K562 (cell line): ENCODE measurements at regions not wholly inside any gene's neighbourhood (a gene's known extent, or its start where the extent isn't known, plus 50 kb on each side); places are given as distances from the start of the nearest gene placed in this dataset.

ENCODE experiments used
- ATAC-seq: fragments of 200-7000 bp; cut with Tn5 transposase; 3 replicates; pipeline ENCODE4 v1.9.1; 2020; ENCODE audit warnings: moderate library complexity
- BruUV-seq: library from RNA; stranded (reverse); fragments of 400-500 nt; replicated peaks from 2 replicates; lab custom pipeline; 2021; lab: Mats Ljungman, UMichigan
- CTCF ChIA-PET: fragments of 300-600 bp; formaldehyde crosslinking; extraction: SDS; loops from one replicate; lab custom pipeline; 2021; ENCODE audit warnings: low intra/inter-chr PET ratio; lab: Yijun Ruan, JAX
- POLR2A ChIA-PET: fragments of 300-600, 350-650 bp; sonication (Branson Sonifier 250); formaldehyde crosslinking; extraction: SDS; loops from one replicate; lab custom pipeline; 2021; ENCODE audit warnings: antibody characterized with exemption, inconsistent platforms; lab: Yijun Ruan, JAX
- DNase-seq, 4 experiments: peaks; one replicate each; pipeline versions ENCODE4 v3.0.0 to v3.0.0-alpha.2; 2011 to 2018; ENCODE audit warnings: low spot score in 3 of 4, mixed read lengths in 3 of 4; ENCODE audit errors: extremely low read depth in 1 of 4
- FAIRE-seq: peaks from 2 replicates; lab custom pipeline; 2011; peaks lifted over from hg19 to GRCh38; lab: Jason Lieb, UNC
- H2AFZ ChIP-seq: 2 replicates; pipeline ENCODE4 v1.6.0; 2011; ENCODE audit warnings: low read depth, low read length, control low read depth, inconsistent platforms
- H3K27ac ChIP-seq: fragments of 200-600 bp; 3 replicates; pipeline ENCODE4 v1.8.0; 2011; ENCODE audit warnings: low read depth, mild to moderate bottlenecking, control low read depth, inconsistent platforms, low read length, moderate library complexity, mixed read lengths; ENCODE audit errors: extremely low read depth
- H3K27me3 ChIP-seq, 2 experiments: fragments of 300-600 bp in 1 of 2; 2 replicates in 1 of 2; 3 replicates in 1 of 2; pipeline versions ENCODE4 v1.6.0 to v1.8.0; 2011; ENCODE audit warnings: inconsistent platforms in 2 of 2, low read length in 2 of 2, mild to moderate bottlenecking in 1 of 2, mixed read lengths in 1 of 2, moderate library complexity in 1 of 2; ENCODE audit not compliant: control insufficient read depth in 2 of 2, insufficient read depth in 2 of 2
- H3K36me3 ChIP-seq: fragments of 300-600 bp; 3 replicates; pipeline ENCODE4 v1.8.0; 2011; ENCODE audit warnings: mild to moderate bottlenecking, low read length, inconsistent platforms; ENCODE audit not compliant: control insufficient read depth, insufficient read depth
- H3K4me1 ChIP-seq, 2 experiments: fragments of 200-600 bp in 1 of 2; replicated peaks in 1 of 2; 2 replicates in 1 of 2; 3 replicates in 1 of 2; pipeline versions ENCODE4 v1.5.1 to v1.8.0; 2011; ENCODE audit warnings: inconsistent platforms in 2 of 2, low read length in 2 of 2, mild to moderate bottlenecking in 1 of 2, mixed read lengths in 1 of 2, moderate library complexity in 1 of 2; ENCODE audit not compliant: control insufficient read depth in 2 of 2, insufficient read depth in 2 of 2
- H3K4me2 ChIP-seq: 2 replicates; pipeline ENCODE4 v1.6.1; 2011; ENCODE audit warnings: low read length, control low read depth, inconsistent platforms, mixed read lengths; ENCODE audit not compliant: insufficient read depth
- H3K4me3 ChIP-seq: fragments of 200-600 bp; sonication (generic), shearing (Covaris generic); 2 replicates; pipeline ENCODE4 v1.5.1; 2016; ENCODE audit warnings: control low read depth, inconsistent platforms
- H3K79me2 ChIP-seq: fragments of 200-600 bp; 3 replicates; pipeline ENCODE4 v1.8.0; 2011; ENCODE audit warnings: low read length, inconsistent platforms; ENCODE audit not compliant: control insufficient read depth, insufficient read depth
- H3K9ac ChIP-seq, 2 experiments: 2 replicates each; pipeline versions ENCODE4 v1.6.0 to v1.6.1; 2011; ENCODE audit warnings: low read depth in 2 of 2, low read length in 2 of 2, control low read depth in 1 of 2, inconsistent platforms in 1 of 2, mild to moderate bottlenecking in 1 of 2, mixed read lengths in 1 of 2; ENCODE audit not compliant: insufficient read depth in 1 of 2
- H3K9me1 ChIP-seq: one replicate; pipeline ENCODE4 v1.6.0; 2011; ENCODE audit warnings: inconsistent platforms, mild to moderate bottlenecking, low read length, moderate library complexity; ENCODE audit not compliant: control insufficient read depth, insufficient read depth
- H3K9me3 ChIP-seq: replicated peaks from 2 replicates; pipeline ENCODE4 v1.5.1; 2011; ENCODE audit warnings: low read depth, low read length, inconsistent platforms; ENCODE audit not compliant: control insufficient read depth, insufficient read depth
- H4K20me1 ChIP-seq: replicated peaks from 2 replicates; pipeline ENCODE4 v1.6.1; 2011; ENCODE audit warnings: low read length, inconsistent platforms, mixed read lengths; ENCODE audit not compliant: control insufficient read depth, insufficient read depth
- CEBPB ChIP-seq: fragments of 450-650 bp; IDR thresholded peaks from 2 replicates; pipeline ENCODE4 v1.6.1; 2016; ENCODE audit warnings: missing genetic modification characterization, missing compliant biosample characterization
- HDAC3 ChIP-seq: fragments of 450-650 bp; IDR thresholded peaks from 2 replicates; pipeline ENCODE4 v1.6.1; 2018; ENCODE audit warnings: borderline replicate concordance, mild to moderate bottlenecking, moderate library complexity; ENCODE audit not compliant: partially characterized antibody
- HSF4 ChIP-seq: fragments of 250-450 bp; sonication (Bioruptor Pico); IDR thresholded peaks from 2 replicates; pipeline ENCODE4 v2.1.2; 2022; ENCODE audit warnings: mild to moderate bottlenecking, moderate library complexity, borderline replicate concordance
- KAT8 ChIP-seq: fragments of 450-650 bp; IDR thresholded peaks from 2 replicates; pipeline ENCODE4 v1.6.1; 2016; ENCODE audit warnings: low read depth, mild to moderate bottlenecking
- MTF1 ChIP-seq: fragments of 250-450 bp; sonication (Bioruptor Pico); IDR thresholded peaks from 2 replicates; pipeline ENCODE4 v1.9.0; 2021; ENCODE audit warnings: moderate library complexity, mild to moderate bottlenecking, inconsistent platforms, borderline replicate concordance
- PPARD ChIP-seq: fragments of 250-450 bp; sonication (Bioruptor Pico); IDR thresholded peaks from 2 replicates; pipeline ENCODE4 v1.8.0; 2022; ENCODE audit warnings: inconsistent platforms, mild to moderate bottlenecking, moderate library complexity
- THRAP3 ChIP-seq: fragments of 450-650 bp; IDR thresholded peaks from 2 replicates; pipeline ENCODE4 v1.6.1; 2016; ENCODE audit warnings: mild to moderate bottlenecking, inconsistent platforms, borderline replicate concordance
- ZBTB26 ChIP-seq: fragments of 450-650 bp; formaldehyde crosslinking; IDR thresholded peaks from 2 replicates; pipeline ENCODE4 v1.4.0; 2022; ENCODE audit warnings: missing genetic modification characterization
- ZNF764 ChIP-seq: fragments of 250-450 bp; sonication (Bioruptor Pico); IDR thresholded peaks from 2 replicates; pipeline ENCODE4 v1.4.0; 2020; ENCODE audit warnings: low read depth, mild to moderate bottlenecking, moderate library complexity
- ZSCAN32 ChIP-seq: fragments of 450-650 bp; formaldehyde crosslinking; IDR thresholded peaks from 2 replicates; pipeline ENCODE4 v1.4.0; 2020; ENCODE audit warnings: mild to moderate bottlenecking, moderate library complexity
- WGBS: fragments of 100-300 bp; shearing (Covaris generic); methylation state at CpG from one replicate; pipeline ENCODE4 v1.1.6; 2016; ENCODE audit warnings: low coverage, mixed read lengths; ENCODE audit not compliant: insufficient coverage; ENCODE audit errors: missing lambda C conversion rate; 5-methylcytosine and 5-hydroxymethylcytosine counted together
- in situ Hi-C: fragments of 300-500 bp; cut with MboI; formaldehyde crosslinking; loops from 4 replicates; pipeline ENCODE4 v1.15.0; 2018; ENCODE audit warnings: inconsistent platforms, mixed read lengths
- intact Hi-C: fragments of 100-400 bp; cut with micrococcal nuclease; formaldehyde crosslinking; loops from 2 replicates; pipeline ENCODE4 v1.14.2; 2022
- TF ChIP-seq, protein P1 (sequence below), 2 experiments: fragments of 450-650 bp in 1 of 2; sonication (generic) in 1 of 2; formaldehyde crosslinking; conservative IDR thresholded peaks; 2 replicates each; pipeline versions ENCODE4 v1.4.0 to v1.8.1; 2020 to 2022; ENCODE audit warnings: mild to moderate bottlenecking in 1 of 2, missing genetic modification reagents in 1 of 2
- TF ChIP-seq, protein P2 (sequence below): fragments of 250-450 bp; sonication (Bioruptor Pico); IDR thresholded peaks from 2 replicates; pipeline ENCODE4 v1.8.0; 2022; ENCODE audit warnings: inconsistent platforms, mild to moderate bottlenecking, moderate library complexity, borderline replicate concordance
- TF ChIP-seq, protein P3 (sequence below): fragments of 450-650 bp; IDR thresholded peaks from 2 replicates; pipeline ENCODE4 v1.6.1; 2018; ENCODE audit warnings: mild to moderate bottlenecking, low read depth; ENCODE audit not compliant: partially characterized antibody

DNA sequence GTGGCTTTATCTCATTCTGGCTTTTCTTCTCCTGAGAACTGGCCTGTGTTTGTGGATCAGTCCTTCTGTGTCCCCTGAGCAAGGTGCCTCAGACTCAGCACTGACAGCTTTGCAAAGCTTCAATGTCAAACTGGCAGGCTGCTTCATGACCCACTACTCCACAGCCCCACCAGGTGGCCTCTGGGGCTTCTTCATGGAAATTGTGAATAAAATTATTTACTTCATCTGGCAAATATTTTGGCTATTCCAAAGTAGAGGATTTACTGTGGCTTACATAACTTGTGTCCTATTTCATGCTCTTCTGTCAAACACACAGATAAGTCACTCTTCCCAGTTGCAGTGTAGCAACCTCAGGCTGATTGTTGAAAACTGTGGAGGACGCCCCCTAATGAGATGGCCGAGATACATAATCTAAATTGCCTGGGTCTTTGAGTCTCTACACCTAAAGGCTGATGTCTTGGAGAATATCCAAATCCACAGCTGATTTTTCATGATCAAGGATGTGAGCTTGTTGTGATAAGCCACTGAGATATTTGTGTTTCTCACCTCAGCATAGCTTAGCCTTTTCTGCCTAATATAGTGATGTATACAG lies 721.9 kb upstream of the SLC10A2 start:
- ChIA-PET POLR2A (no interaction called here), CTCF (no interaction called here)
- Histone ChIP-seq H2AFZ (no peak overlapping the region), H3K27me3 (no peaks in the 10 kb centered on the region), H3K79me2 (no peaks in the 10 kb centered on the region), H3K9me1 (no peaks in the 10 kb centered on the region), H3K36me3 (no peaks in the 10 kb centered on the region), H3K4me1 (no peaks in the 10 kb centered on the region), H4K20me1 (no peaks in the 10 kb centered on the region), H3K27ac (no peak overlapping the region), H3K9me3 (no peaks in the 10 kb centered on the region), H3K9ac (no peak overlapping the region), H3K4me2 (no peak overlapping the region), H3K4me3 (no peak overlapping the region)
- WGBS: 0% methylated on average over 2 of the region's 2 CpGs
- in situ Hi-C loops (no loop called here), intact Hi-C loops (no loop called here)
- no peak for FAIRE-seq
- TF ChIP-seq KAT8 (no peak), PPARD (CRISPR knock-in tag) (no peak), HDAC3 (no peak), HSF4 (no peak), ZNF764 (CRISPR knock-in tag) (no peak), THRAP3 (no peak), CEBPB (tag) (no peak), ZBTB26 (CRISPR knock-in tag) (no peak), ZSCAN32 (CRISPR knock-in tag) (no peak), MTF1 (CRISPR knock-in tag) (no peak)
- TF ChIP-seq, protein P1, sequence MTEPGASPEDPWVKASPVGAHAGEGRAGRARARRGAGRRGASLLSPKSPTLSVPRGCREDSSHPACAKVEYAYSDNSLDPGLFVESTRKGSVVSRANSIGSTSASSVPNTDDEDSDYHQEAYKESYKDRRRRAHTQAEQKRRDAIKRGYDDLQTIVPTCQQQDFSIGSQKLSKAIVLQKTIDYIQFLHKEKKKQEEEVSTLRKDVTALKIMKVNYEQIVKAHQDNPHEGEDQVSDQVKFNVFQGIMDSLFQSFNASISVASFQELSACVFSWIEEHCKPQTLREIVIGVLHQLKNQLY (CRISPR knock-in tag; conservative IDR thresholded peaks at IDR 0.05): no peak
- TF ChIP-seq, protein P2, sequence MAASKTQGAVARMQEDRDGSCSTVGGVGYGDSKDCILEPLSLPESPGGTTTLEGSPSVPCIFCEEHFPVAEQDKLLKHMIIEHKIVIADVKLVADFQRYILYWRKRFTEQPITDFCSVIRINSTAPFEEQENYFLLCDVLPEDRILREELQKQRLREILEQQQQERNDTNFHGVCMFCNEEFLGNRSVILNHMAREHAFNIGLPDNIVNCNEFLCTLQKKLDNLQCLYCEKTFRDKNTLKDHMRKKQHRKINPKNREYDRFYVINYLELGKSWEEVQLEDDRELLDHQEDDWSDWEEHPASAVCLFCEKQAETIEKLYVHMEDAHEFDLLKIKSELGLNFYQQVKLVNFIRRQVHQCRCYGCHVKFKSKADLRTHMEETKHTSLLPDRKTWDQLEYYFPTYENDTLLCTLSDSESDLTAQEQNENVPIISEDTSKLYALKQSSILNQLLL (CRISPR knock-in tag): no peak
- TF ChIP-seq, protein P3, sequence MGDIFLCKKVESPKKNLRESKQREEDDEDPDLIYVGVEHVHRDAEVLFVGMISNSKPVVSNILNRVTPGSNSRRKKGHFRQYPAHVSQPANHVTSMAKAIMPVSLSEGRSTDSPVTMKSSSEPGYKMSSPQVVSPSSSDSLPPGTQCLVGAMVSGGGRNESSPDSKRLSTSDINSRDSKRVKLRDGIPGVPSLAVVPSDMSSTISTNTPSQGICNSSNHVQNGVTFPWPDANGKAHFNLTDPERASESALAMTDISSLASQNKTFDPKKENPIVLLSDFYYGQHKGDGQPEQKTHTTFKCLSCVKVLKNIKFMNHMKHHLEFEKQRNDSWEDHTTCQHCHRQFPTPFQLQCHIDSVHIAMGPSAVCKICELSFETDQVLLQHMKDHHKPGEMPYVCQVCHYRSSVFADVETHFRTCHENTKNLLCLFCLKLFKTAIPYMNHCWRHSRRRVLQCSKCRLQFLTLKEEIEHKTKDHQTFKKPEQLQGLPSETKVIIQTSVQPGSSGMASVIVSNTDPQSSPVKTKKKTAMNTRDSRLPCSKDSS: no peak
- no peak for DNase-seq
- no TSS peak for BruUV-seq
- ATAC-seq: no peak
